PC-9 (cell line): ENCODE measurements at regions not wholly inside any gene's neighbourhood (a gene's known extent, or its start where the extent isn't known, plus 50 kb on each side); places are given as distances from the start of the nearest gene placed in this dataset.

ENCODE experiments used
- EZH2 ChIP-seq: fragments of 200-600 bp; sonication (generic); IDR thresholded peaks from 2 replicates; pipeline ENCODE4 v1.8.0; 2017; ENCODE audit warnings: antibody characterized with exemption, low read depth
- TF ChIP-seq, protein P1 (sequence below): fragments of 200-600 bp; sonication (generic); conservative IDR thresholded peaks from 2 replicates; pipeline ENCODE4 v1.6.1; 2017; ENCODE audit warnings: mixed run types, antibody characterized with exemption, mild to moderate bottlenecking, moderate library complexity

DNA sequence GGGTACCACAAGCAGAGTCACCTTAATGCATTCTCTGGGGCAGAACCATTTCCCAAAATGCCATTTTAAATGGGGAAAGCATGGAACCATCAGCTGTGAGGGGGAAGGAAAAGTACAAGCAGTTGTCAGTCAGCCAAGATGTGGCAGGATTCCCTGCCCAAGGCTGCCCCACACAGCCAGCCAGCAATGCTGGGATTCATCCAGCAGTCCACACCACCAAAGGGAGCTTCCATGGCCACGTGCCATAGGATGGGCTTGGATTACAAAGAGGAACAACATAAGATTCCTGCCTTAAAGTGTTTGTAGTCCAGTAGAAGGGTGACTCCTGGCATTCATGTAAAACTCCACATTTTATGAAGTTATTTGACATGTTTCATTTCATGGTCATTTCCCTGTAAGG lies 233.3 kb downstream of the SHOX2 start:
- TF ChIP-seq, protein P1, sequence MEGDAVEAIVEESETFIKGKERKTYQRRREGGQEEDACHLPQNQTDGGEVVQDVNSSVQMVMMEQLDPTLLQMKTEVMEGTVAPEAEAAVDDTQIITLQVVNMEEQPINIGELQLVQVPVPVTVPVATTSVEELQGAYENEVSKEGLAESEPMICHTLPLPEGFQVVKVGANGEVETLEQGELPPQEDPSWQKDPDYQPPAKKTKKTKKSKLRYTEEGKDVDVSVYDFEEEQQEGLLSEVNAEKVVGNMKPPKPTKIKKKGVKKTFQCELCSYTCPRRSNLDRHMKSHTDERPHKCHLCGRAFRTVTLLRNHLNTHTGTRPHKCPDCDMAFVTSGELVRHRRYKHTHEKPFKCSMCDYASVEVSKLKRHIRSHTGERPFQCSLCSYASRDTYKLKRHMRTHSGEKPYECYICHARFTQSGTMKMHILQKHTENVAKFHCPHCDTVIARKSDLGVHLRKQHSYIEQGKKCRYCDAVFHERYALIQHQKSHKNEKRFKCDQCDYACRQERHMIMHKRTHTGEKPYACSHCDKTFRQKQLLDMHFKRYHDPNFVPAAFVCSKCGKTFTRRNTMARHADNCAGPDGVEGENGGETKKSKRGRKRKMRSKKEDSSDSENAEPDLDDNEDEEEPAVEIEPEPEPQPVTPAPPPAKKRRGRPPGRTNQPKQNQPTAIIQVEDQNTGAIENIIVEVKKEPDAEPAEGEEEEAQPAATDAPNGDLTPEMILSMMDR = no peak
- no peak for TF ChIP-seq EZH2
